BJ (cell line): ENCODE measurements at regions not wholly inside any gene's neighbourhood (a gene's known extent, or its start where the extent isn't known, plus 50 kb on each side); places are given as distances from the start of the nearest gene placed in this dataset.

Source experiments
- CTCF ChIA-PET: fragments of 350-600 bp; formaldehyde crosslinking; extraction: SDS; loops from one replicate; lab custom pipeline; 2021; ENCODE audit warnings: antibody characterized with exemption, inconsistent platforms; lab: Yijun Ruan, JAX
- POLR2A ChIA-PET: fragments of 300-600 bp; sonication (Branson Sonifier 250); formaldehyde crosslinking; extraction: SDS; loops from one replicate; lab custom pipeline; 2021; ENCODE audit warnings: antibody characterized with exemption; lab: Charles Lee
- DNase-seq: peaks from one replicate; pipeline ENCODE4 v3.0.0-alpha.2; 2011; ENCODE audit warnings: low read depth
- H3K27me3 ChIP-seq: 2 replicates; pipeline ENCODE4 v1.6.0; 2011; ENCODE audit warnings: low read length; ENCODE audit not compliant: control insufficient read depth, insufficient read depth
- H3K36me3 ChIP-seq: 2 replicates; pipeline ENCODE4 v1.5.1; 2011; ENCODE audit warnings: low read length; ENCODE audit not compliant: control insufficient read depth, insufficient read depth
- H3K4me3 ChIP-seq: 2 replicates; pipeline ENCODE4 v1.5.1; 2011; ENCODE audit warnings: low read depth, mild to moderate bottlenecking, control low read depth, low read length
- CTCF ChIP-seq: IDR thresholded peaks from 2 replicates; pipeline ENCODE4 v1.5.1; 2011; ENCODE audit warnings: low read depth, mild to moderate bottlenecking, control low read depth, inconsistent platforms, low read length, moderate library complexity; ENCODE audit not compliant: insufficient read depth

DNA sequence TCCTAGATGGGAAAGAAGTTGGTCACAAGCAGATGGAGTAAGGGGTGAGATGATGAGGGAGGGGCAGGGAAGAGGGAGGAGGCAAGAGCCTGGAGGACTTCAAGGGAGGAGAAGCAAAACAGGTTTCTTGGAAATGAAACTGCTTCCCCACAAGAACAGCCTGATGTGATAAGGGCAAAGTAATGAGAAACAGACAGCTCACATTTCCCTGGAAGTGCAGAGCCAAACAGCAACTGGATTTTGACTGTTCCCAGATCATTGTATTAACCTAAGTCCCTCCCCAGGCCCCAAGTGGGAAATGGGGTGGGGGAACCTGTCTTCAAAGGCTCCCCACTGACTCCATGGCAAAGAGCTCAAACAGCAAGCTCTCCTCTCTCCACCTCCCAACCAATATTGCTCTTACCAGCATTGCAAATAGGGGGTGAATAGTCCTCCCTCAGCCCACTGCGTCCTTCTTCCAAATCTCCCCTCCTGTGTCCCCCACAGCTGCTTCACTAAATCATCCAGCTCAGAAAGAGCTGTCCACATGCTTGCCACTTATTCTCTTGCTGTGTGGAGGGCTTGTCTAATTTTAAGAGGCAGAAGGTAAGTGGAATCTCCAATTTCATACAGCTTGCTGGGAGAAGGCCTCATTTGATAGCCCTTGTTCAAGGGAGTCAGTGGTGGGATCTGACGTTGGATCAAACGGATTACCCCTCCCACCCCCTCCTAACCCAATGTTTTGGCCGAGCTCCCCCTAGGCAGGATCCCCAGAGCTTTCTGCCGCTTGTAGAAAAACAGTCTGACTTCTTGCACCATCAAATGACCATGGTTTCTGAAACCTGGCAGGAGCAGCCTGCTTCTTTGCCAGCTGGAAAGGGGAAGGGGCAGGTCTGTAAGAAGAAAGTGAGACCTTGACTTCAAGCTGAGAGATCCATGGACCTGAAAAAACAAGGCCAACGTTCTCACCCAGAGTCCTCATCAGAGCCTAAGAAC lies 56.3 kb upstream of the SMIM36 start:
- no peaks in the 10 kb centered on the region for H3K36me3 ChIP-seq
- ChIA-PET CTCF (interaction anchor here (0.9 kb wide), 2 partner anchors 41 to 43 kb away, joined by 4 to 5 read pairs; no protein-coding TSS in a partner anchor), POLR2A (no interaction called here)
- DNase-seq, result no peak
- H3K4me3 ChIP-seq, result no peak overlapping the region
- no peak for TF ChIP-seq CTCF
- H3K27me3 ChIP-seq, result peaks cover 3% of the 10 kb centered on the region

DNA sequence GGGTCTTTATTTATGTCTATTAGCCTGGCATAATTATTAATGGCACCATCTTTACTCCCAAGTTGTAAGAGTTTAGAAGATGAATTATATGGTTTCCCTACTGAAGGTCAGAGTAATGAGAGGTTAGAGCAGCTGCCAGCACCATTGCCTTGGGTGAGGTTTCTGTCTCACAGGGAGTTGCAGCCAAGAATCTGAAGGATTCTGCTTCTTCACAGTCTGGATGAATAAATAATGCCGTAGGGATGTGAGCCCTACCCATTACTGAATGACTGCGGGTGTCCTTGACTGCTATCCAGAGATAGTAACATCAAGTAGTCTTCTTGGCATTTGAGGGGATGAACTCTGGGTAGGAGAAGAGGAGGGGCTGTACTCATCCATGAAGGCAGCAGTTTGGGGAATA lies 52.8 kb upstream of the SMIM36 start:
- ChIA-PET POLR2A (no interaction called here), CTCF (no interaction called here)
- no peak for DNase-seq
- H3K4me3 ChIP-seq, result no peak overlapping the region
- TF ChIP-seq CTCF, result no peak
- no peaks in the 10 kb centered on the region for H3K36me3 ChIP-seq
- H3K27me3 ChIP-seq, result peaks cover 3% of the 10 kb centered on the region

- peaks cover 3% of the 10 kb centered on the region for H3K27me3 ChIP-seq
- POLR2A ChIA-PET, result no interaction called here
- no peaks in the 10 kb centered on the region for H3K36me3 ChIP-seq
- no peak for TF ChIP-seq CTCF
- CTCF ChIA-PET, result no interaction called here
- H3K4me3 ChIP-seq, result no peak overlapping the region
- DNase-seq, result no peak
Observed at GRCh38 chr17:55563363-55563762, 52.1 kb upstream of the SMIM36 start.

DNA sequence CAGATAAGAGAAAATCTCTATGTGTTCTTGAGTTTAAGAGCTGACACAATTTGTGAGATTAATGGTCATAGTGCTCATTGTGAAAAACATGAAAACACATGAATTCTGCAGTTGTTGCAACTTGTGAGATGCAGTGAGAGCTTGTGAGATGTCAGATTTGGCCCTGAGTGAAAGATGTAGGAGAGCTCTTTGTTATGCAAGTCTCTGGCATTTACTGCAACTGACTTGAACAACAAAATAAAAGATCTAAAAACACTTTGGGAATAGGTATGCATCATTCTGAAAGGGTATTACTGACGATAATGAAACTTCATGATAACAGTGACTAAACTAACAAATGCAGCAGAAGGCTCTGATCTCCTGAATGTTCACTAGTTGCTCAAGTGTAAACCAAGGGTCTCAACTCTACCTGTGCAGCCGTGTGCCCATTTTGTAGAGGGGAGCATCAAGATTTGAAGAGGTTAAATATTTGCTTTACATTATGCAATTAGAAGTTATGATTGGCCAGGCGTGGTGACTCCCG lies 50.8 kb upstream of the SMIM36 start:
- ChIA-PET CTCF (interaction anchor here (0.8 to 1.5 kb wide), 2 partner anchors 16 to 40 kb away, joined by 3 to 4 read pairs; no protein-coding TSS in a partner anchor), POLR2A (interaction anchor here (0.6 kb wide), 1 partner anchor 152 kb away, joined by 3 read pairs; no protein-coding TSS in a partner anchor)
- H3K36me3 ChIP-seq, result no peaks in the 10 kb centered on the region
- peaks cover 3% of the 10 kb centered on the region; the same call in 1 of the 2 replicates for H3K27me3 ChIP-seq
- no peak overlapping the region for H3K4me3 ChIP-seq
- DNase-seq, result no peak
- TF ChIP-seq CTCF, result no peak

DNA sequence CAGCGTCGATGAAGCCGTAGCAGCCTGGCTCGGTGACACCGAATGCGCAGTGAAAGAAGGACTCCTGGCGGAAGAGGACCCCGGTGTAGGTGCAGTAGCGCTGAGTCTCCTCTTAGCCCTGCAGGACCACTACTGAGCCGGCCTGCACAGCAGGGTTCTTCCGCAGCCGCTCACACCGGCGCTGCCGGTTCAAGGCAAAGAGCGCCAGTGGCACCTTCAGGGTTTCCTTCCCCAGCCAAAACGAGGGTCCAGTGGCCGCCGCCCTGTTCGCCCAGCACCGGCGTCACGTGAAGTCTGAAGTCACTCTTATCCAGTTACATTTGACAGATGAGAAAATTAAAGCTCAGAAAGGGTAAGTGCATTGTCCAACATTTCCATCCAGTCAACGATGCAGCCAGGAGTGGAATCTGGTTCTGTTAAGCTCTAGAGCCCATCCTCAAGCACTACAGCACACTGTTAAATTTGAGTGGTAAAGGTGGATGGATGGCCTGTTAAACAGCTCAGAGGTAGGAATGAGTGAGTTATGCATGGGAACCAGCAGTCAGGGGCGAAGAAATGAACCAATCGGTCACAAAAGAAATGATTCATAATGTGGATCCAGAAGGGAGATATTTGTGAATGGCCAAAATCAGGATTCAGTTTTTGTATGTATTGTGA lies 50.2 kb upstream of the SMIM36 start:
- Histone ChIP-seq H3K4me3 (no peak overlapping the region), H3K27me3 (no peaks in the 10 kb centered on the region), H3K36me3 (no peaks in the 10 kb centered on the region)
- POLR2A ChIA-PET, result no interaction called here
- DNase-seq, result no peak
- CTCF ChIA-PET, result interaction anchor here (0.8 to 1.5 kb wide), 2 partner anchors 16 to 41 kb away, joined by 3 to 4 read pairs; no protein-coding TSS in a partner anchor
- no peak for TF ChIP-seq CTCF
